ENCODE measurements at regions not wholly inside any gene's neighbourhood (a gene's known extent, or its start where the extent isn't known, plus 50 kb on each side); places are given as distances from the start of the nearest gene placed in this dataset.

- no peak for DNase-seq
Observed at GRCh38 chr16:73170612-73171038, 122.7 kb upstream of the ZFHX3 start.

GRCh38 chr16:73166947-73167550 lies 119.1 kb upstream of the ZFHX3 start:
- DNase-seq, result no peak

GRCh38 chr16:73166441-73166851 lies 118.5 kb upstream of the ZFHX3 start:
- DNase-seq, result no peak

- DNase-seq, result no peak
Observed at GRCh38 chr16:73163238-73163815, 115.4 kb upstream of the ZFHX3 start.

- DNase-seq, result no peak
Observed at GRCh38 chr16:73161977-73162376, 114.0 kb upstream of the ZFHX3 start.

GRCh38 chr16:73159296-73159695 lies 111.4 kb upstream of the ZFHX3 start:
- no peak for DNase-seq

- DNase-seq, result no peak
Observed at GRCh38 chr16:73157861-73158260, 109.9 kb upstream of the ZFHX3 start.

- no peak for DNase-seq
Observed at GRCh38 chr16:73154063-73154870, 106.3 kb upstream of the ZFHX3 start.

GRCh38 chr16:73152386-73153125 lies 104.6 kb upstream of the ZFHX3 start:
- DNase-seq, result no peak

- no peak for DNase-seq
Observed at GRCh38 chr16:73151941-73152340, 104.0 kb upstream of the ZFHX3 start.

- no peak for DNase-seq
Observed at GRCh38 chr16:73151225-73151624, 103.3 kb upstream of the ZFHX3 start.

GRCh38 chr16:73150786-73151185 lies 102.9 kb upstream of the ZFHX3 start:
- no peak for DNase-seq

GRCh38 chr16:73149334-73149733 lies 101.4 kb upstream of the ZFHX3 start:
- no peak for DNase-seq

- DNase-seq, result no peak
Observed at GRCh38 chr16:73147958-73148357, 100.0 kb upstream of the ZFHX3 start.

GRCh38 chr16:73145166-73145880 lies 97.4 kb upstream of the ZFHX3 start:
- DNase-seq, result no peak

GRCh38 chr16:73143576-73144422 lies 95.9 kb upstream of the ZFHX3 start:
- no peak for DNase-seq

GRCh38 chr16:73143002-73143401 lies 95.1 kb upstream of the ZFHX3 start:
- DNase-seq, result no peak

GRCh38 chr16:73142053-73142854 lies 94.3 kb upstream of the ZFHX3 start:
- DNase-seq, result no peak

GRCh38 chr16:73140929-73141328 lies 93.0 kb upstream of the ZFHX3 start:
- no peak for DNase-seq

- no peak for DNase-seq
Observed at GRCh38 chr16:73131156-73131862, 83.4 kb upstream of the ZFHX3 start.
